Suppressor macrophage (primary cell): ENCODE measurements at regions not wholly inside any gene's neighbourhood (a gene's known extent, or its start where the extent isn't known, plus 50 kb on each side); places are given as distances from the start of the nearest gene placed in this dataset.

Experiments
- DNase-seq, 4 experiments: peaks; one replicate each; pipeline ENCODE4 v3.0.0-alpha.2; 2020 to 2022

DNA sequence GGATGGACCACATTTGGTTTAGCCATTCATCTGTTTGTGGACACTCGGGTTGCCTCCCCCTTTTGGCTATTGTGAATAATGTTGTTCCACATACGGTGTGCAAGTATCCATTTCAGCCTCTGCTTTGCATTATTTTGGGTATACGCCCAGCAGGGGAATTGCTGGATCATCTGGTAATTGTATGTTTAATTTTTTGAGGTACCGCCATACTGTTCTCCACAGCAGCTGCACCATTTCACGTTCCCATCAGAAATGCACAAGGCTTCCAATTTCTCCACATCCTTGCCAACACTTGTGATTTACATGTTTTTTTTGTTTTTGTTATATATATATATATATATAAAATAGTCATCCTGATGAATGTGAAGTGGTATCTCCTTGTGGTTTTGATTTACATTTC lies 54.6 kb upstream of the TWIST2 start:
- no peak for DNase-seq

DNA sequence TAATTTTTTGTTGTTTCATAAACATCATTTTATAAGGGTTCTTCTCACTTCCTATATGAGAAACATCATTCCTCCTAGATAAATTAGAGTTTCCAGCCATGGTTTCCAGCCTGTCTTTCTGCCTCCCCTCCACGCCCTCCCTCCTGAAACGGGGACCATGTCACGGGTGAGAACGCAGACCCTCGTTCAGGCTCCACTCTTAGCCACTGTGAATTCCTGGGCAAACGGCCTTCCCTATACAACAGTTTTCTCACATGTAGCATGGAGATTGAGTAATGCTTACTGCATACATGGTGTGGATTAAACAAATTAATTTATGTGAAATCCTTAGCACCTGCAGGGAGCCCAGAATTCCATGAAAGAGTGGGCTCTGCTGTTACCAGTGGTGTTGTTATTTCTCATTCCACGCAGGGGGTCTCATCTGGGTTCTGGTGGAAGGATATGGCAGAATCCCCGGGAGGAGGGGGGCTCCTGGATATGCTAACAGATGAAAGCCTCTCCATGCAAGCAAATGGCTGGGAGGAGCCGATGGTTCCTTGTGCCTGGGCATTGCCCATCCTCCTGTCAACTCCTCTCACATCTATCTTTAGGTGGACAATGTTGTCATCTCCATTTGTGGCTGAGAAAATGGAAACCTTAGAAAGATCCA lies 54.0 kb upstream of the TWIST2 start:
- DNase-seq = no peak

DNA sequence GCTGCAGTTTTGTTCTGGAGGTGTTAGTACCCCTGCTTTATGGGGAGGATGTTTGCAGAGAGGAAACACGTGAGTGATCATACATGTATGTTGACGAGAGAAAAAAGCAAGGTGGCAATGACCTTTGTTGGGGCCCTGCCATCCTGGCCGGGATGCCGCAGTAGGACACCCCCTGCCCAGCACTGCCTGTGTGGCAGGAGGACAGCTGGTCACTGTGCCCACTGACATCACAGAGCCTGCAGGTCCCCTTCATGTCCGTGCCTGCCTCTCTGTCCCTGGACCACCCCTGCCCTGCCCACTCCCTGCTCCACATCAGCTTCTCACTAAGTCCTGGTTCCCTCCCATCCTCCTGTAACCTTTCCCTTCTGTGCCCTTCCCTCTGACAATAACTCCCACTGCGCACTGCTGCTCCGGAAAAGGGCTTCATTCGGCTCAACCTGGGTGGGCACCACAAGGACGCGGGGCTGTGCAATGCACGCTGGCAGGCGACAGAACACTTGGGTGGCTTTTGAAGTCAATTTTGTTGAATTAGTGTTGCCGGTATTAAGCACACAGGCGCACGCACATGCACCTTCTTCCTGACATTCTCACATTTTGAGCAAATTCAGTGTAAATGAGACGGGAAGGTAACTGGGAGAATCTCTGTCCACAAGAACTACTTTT lies 51.5 kb upstream of the TWIST2 start:
- no peak for DNase-seq

DNA sequence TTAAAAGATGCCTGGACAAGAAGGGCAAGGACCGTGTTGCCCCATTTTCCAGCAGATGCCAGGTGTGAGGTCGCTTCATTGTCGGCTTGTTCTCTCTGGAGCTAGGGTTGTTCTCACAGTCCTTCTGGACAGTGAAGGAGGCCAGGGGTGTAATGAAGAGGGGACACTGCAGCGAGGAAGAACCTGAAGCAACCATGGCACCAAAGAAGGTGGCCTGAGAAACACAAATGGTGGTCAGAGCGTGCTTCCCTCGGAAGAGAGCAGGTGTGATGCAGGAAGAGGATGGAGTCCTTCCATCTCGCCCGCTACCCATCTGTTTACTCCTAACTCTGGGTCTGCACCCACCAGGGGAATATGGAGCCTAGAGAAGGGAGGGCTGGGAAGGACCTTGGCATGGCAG lies 50.3 kb upstream of the TWIST2 start:
- no peak for DNase-seq
